ENCODE measurements at regions not wholly inside any gene's neighbourhood (a gene's known extent, or its start where the extent isn't known, plus 50 kb on each side); places are given as distances from the start of the nearest gene placed in this dataset.
A peak's percentile ranks its signal among the peaks of the same experiment; 100 is the strongest.

- TF ChIP-seq CTCF (IDR thresholded peaks at IDR 0.05) (peak; percentile 31 to 41 (median 32)), POLR2A (IDR thresholded peaks at IDR 0.05) (no peak)
Measured at GRCh38 chr15:93974804-93975481, 256.4 kb upstream of the MCTP2 start.

Data from uterus (tissue), 2 donors.